Activated CD4-positive, CD25-positive, alpha-beta regulatory T cell treated with anti-CD3 and anti-CD28 coated beads, Interleukin-2, amount 50 U/mL, for 24 hours (primary cell): ENCODE measurements at regions not wholly inside any gene's neighbourhood (a gene's known extent, or its start where the extent isn't known, plus 50 kb on each side); places are given as distances from the start of the nearest gene placed in this dataset.
"Not testable (repeated sequence)": the region's sequence is repeated elsewhere in the genome, so short reads cannot be mapped to it uniquely, and the experiment has no call there.

Source experiments
- ATAC-seq, 2 donors: fragments of 150-1000 bp; cut with Tn5 transposase; one replicate each; pipeline ENCODE4 v1.10.0; 2021; ENCODE audit warnings: mild to moderate bottlenecking in 1 of 2, moderate library complexity in 1 of 2

DNA sequence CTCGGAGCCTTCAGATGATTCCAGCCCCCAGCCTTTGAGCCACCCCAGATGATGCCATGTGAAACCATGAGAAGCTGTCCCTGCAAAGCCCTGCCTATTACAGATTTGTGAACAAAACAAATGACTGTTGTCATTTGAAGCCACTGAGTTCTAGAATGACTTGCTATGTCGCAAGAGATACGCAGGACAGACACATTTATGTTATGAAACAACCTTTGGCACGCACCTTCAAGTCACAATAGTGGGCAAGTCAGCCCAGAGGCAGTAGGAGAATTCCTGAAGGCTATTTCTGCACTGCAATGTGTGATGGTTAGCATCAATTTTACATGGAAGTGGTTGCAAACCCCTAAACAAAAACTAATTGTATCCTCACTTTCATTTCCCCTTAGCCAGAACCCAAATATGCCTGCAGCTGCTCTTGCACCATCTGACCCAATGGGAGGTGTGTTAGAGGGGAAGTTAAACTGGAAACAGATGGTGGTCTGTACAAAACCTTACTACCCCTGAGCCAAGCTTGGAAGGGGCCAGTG lies 174.4 kb upstream of the ATP6AP2 start:
- no peak for ATAC-seq

DNA sequence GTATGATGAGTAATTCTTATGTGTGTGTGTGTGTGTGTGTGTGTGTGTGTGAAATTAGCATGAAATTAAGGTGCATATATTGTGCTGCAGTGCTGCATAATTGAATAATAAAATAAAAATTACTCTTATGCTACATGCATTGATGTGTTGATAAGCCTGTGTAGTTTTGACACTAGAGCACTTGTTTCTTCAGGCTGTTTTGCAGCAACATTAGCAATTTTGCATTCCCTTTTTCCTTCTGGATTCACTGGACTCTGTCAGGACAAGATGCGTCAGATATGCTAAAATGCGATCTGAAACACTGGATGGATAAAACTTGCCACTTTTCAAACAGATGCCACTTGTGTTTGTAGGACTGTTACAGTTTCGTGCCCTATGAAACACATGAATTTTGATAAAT lies 175.4 kb upstream of the ATP6AP2 start:
- no peak for ATAC-seq

DNA sequence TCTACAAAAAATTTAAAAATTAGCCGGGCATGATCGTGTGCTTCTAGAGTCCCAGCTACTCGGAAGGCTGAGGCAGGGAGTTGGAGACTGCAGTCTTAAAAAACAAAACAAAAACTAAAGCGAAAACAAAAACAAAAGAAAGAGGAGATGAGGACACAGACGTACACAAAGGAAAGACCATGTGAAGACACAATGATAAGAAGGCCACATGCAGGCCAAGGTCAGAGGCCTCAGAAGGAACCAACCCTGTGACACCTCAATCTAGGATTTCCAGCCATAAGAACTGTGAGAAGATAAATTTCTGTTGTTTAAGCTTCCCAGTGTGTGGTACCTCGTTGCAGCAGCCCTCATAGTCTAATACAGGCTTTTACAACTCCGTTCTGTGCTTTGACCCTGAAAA lies 177.0 kb upstream of the ATP6AP2 start:
- ATAC-seq, result no peak

DNA sequence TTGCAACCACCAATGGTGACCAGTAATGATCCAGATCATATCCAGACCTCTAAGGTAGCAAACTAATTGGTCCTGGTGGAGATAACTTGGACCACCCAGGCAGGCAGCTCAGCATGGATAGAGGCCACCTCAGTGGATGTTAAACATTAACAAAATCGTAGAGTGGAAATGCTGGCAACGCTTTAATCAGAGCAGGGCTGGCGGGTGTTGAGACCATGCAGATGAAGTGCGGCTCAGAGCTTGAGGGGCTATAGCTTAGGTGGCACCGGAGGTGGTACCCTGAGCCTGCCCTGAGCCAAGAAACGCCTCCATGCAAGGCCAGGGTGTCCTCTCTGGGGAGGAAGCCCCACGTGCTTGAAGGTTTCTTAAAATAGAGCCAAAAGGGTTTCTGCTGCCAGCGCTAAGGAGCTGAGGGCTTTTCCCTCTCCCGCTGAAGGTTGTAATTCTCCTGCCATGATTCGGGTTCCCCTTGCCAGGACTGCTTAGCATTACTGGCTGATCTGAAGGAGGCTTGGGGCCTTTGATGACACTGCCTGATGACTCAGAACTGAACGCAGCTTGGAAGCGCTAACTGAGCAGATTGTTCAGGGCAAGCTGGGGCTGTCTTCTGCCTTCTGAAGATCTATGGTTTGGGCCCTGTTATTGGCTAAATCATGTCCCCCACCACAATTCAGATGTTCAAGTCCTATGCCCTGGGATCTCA lies 177.8 kb upstream of the ATP6AP2 start:
- ATAC-seq, result peak in 1 of 2 donors; percentile 38

DNA sequence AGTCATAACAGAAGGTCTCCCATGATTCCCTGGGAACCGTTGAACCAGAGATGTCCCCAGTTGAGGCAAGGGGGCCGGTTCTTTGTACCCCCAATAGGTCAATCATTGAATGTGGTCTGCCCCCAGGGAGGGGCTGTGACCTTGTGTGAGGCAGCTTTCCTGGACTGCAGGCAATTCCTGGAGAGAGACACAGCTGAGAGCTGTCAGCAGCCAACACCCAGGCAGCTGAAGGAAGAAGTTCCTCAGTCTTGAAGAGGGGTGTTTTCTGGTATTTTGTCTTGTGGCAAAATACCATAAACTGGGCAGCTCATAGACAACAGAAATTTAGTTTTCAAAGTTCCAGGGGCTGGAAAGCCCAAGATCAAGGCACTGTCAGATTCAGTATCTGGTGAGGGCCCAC lies 185.7 kb upstream of the ATP6AP2 start:
- no peak for ATAC-seq

DNA sequence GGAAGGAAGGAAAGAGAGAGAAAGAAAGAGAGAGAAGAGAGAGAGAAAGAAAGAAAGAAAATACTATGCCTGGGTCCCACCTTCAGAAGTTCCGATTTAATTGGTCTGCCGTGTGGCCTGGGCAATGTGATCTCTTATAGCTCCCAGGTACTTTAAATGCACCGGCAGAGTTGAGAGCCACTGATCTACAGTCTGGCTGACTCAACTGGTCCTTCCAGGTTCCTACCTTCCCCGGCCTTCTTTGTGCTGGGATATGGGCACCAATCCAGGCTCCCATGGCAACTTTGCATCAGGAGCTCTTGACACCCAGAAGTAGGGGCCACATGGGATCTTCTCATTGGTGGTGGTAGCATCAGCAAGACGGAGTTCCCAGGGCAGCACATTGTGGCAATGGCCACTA lies 186.5 kb upstream of the ATP6AP2 start:
- ATAC-seq, result no peak

DNA sequence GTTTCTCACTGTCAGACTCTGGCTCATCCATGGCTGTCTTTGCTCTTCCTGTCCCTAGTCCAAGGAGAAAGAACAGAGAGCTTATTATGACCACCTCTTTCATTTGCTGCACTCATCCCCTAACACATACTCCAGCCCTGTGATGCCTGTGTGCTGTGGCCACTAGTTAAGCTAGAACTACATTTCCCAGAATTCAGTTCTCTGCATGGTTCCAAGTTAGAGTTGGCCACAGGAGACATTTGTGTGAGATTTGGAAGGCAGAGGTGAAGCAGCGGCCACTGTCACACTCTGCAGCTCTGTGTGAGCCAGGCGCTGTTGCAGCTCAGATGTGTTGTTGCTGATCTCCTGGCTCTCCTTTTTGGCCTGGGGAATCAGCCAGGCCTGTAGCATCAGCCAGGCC lies 188.2 kb upstream of the ATP6AP2 start:
- no peak for ATAC-seq

DNA sequence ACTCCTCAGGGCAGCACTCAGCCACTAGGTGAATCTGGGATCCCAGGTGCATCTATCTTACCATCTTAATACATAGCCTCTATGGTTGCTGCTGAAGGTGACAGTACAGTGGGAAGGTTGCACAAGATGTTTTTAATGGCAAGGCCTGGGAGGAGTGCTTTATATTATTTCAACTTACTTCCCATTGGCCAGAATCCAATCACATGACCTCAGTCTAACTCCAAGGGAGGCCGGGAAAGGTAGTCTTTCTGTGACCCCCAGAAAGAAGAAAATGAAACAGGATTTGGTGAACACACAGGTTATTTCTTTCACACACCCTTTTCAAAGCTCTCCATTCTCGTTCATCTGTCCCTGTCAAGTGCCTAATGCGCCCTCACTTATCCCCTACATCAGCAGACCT lies 189.1 kb upstream of the ATP6AP2 start:
- ATAC-seq, result no peak

DNA sequence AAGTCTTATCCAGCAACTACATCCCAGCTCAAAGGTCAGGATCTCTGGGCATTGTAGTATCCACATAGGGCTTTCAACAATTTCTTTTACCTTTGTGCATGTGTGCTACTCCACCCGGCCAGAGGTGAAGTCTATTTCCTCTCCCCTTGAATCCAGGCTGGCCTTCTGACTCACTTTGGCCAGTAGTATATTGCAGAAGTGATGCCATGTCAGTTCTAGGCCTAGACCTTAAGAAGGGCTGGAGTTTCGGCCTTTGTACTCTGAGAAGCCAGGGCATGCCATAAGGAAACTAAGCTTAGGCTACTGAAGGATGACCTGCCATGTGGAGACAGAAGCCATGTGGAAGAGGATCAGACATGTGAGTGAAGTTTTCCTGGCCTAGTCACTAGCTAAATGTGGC lies 191.2 kb upstream of the ATP6AP2 start:
- ATAC-seq, result no peak

DNA sequence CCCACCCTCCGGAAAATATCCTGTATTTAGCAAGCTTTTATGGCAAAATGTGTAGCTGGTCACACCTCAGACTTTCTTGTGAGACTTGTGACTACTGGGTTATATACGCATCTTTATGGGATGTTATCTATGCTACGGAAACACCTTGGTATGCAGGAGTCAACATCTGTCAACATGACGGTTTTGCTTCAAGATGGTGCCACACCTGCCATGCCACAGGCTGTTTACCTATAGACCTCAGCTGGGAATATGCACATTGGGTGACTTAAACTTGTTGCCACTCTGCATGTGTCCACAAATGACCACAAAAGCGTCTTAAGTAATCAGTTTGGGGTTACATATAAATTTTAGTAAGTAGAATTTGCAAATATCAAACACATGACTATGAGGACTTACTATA lies 192.3 kb upstream of the ATP6AP2 start:
- no peak for ATAC-seq

DNA sequence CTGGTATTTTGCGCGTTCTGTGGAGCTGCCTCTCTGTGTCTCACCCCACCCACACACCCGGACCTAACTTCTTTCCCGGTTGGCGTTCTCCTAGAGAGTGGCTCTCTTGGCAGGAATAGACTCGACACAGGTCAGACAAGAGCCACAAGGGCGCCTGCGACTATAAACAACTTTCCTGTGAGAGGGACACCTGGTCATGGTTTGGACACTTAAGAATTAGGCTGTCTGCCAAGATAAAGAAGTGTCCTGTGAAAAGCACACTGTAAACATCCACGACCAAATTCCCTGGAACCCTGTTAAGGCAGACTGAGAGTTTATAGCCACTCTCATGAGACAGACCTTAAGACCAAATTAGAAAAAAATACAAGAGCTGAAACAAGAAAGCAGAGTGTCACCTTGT lies 192.9 kb upstream of the ATP6AP2 start:
- not testable (repeated sequence) for ATAC-seq

DNA sequence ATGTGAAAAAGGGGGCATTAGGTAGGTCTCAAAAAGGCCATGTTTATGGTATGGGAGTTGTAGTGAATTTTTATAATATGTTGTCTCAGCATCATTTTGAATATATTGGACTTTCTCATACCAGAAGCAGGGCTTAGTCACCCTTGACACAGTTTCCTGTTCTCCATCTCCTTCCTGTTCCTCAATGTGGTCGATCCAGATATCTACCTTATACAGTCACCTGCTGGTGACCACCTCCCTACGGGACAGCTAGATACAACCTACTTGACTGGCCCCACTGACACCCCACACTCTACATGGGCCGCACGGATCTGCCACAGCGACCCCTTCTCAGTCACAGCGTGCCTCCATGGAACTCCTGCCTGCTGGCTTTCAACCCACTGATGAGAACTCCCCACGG lies 193.5 kb upstream of the ATP6AP2 start:
- ATAC-seq, result not testable (repeated sequence)

DNA sequence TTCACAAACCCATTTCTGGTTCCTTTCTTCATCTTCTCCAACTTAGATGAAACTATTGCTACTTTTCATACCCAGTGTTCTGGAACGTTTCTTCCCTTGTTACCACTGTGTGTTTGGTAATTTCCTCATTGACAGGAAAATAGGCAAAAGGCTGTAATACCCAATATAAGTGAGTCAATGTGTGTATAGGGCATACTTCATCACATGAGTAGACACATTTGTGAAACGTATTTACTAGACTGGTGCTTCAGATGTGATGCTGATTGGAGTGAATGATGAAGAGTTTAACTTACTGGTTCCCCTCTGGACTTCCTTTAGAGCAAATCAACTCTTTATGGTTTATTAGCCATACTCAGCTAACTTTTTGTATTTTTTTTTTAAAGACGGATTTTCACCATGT lies 195.1 kb upstream of the ATP6AP2 start:
- no peak for ATAC-seq

DNA sequence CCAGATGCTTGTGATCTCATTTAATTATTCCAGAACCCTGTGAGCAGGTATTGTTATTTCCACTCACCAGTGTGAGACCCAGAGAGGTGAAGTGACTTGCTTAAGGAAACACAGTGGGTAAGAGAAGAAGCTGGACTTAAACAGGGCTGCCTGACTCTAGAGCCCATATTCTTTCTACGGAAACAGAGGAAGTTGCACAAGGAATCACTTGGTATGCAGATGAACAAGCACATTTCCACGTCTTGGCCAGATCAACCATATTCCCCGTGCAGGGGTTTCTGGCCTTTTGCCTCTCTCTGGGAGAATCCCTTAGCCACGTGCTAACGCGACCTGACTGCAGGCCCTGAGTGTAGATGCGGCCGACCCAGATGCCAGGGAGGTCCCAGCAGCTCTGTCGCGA lies 195.5 kb upstream of the ATP6AP2 start:
- no peak for ATAC-seq

DNA sequence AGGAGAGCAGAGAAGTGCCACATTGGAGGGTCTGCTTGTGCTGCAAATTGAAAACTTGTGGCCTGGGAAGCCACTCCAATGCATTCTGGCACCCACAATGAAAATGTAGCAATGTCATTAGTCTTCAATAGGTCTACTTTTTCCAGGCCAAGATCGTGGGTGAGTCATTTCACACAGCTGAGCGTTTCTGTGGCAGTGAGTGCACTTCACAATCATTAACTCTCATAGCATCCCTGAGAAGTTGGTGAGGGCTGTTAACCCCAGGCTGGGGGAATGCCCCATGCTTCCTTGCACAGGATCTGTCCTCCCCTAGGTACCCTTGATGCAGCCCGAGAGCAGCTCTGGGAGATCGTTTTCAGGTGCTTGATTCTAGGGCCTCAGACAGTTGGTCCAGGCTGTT lies 196.8 kb upstream of the ATP6AP2 start:
- ATAC-seq, result no peak

DNA sequence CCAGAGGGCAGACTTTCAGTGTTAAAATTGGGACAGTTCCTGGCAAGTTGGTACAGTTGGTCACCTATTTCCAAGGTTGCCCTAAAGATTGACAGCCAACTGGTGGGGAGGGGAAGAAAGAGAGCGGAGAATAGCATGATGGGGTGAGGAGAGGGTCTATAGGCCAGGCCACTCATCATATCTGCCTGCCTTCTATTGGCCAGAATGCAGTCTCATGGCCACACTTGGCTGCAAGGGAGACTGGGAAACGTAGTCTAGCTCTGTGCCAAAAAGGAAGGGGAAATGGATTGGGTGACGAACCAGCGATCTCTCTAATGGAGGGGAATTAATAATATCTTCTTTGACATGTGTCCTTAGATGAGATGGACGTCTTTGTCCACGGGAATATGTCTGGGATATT lies 197.4 kb upstream of the ATP6AP2 start:
- ATAC-seq, result no peak

DNA sequence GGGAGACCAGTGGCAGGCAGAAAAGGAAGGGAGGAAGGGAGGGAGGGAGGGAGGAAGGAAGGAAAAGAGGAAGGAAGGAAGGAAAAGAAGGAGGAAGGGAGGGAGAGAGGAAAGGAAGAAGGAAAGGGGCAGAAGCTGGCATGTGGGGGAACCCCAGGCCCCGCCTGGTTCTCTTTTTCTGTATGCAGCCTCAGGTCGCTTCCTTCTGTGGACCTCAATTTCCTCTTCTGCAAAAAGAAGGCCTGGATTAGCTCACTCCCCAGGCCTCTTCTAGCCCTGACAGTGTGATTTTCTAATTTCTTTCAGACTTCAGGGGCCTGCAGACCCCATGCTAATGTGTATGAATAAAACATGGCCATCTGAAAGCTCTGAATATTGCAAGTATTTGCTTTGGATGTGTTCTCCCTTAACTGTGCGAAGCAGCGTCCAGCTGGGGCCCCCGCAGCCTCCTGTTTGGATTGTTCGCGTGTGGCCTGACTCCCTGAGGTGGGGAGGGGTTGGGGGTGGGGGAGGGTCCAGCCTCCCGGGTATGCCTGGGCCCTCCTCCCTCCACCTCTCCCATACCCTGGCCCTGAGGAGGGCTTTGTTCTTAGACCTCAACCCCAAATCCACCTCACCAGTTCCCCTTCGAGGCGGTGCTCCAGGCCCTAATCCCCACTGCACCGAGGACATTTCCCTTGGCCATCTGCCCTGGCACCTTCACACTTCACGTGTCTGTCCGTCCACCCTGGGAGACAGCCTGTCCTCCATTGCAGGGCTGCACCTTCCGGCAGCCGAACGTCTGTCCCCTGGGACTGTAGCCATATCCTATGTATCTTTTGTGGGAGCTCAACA lies 199.9 kb upstream of the ATP6AP2 start:
- no peak for ATAC-seq

DNA sequence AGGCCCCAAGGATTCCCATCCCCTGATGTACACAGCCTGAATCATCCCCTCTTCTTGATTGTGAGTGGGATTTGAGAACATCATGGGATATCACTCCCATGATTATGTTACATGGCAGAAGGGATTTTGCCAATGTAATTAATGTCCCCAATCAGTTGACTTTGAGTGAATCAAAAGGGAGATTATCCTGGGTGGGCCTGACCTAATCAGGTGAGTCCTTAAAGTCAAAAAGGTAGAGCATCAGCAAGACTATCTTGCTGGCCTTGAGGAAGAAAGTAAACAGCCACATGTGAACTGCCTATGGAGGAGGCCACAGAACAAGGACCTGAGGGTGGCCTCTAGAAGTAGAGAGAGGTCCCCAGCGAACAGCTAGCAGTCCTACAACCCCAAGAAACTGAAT lies 203.1 kb upstream of the ATP6AP2 start:
- no peak for ATAC-seq

DNA sequence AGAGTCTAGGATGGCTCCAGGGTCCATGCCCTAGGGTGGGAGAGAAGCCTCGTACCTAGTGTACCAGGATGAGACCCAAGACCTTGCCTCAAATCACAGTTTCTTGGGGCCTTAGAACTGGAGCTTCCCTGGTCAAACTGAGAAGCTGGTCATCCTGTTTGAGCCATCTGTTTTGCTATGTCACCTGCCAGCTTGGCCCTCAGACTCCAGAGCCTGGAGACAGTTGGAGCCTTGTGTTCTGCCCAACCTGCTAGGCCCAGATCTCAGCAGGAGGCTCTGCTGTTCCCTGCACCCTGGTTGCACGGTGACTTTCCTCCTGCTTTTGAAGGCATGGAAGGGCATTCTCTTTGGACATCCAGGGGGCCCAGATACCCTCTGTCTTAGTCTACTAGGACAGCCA lies 206.3 kb upstream of the ATP6AP2 start:
- ATAC-seq, result no peak

DNA sequence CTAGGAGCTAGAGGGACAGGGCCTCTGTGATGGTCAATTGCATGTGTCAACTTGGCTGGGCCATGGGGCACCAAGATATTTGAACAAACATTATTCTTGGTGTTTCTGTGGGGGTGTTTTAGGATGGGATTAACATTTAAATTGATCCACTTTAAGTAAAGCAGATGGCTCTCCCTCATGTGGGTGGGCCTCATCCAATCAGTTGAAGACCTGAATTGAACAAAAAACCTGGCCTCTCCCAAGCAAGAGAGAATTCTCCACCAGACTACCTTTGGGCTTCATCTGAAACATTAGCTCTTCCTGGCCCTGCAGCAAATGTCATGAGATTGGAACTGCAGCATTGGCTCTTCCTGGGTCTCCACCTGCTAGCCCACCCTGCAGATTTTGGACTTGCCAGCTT lies 207.1 kb upstream of the ATP6AP2 start:
- ATAC-seq, result no peak

DNA sequence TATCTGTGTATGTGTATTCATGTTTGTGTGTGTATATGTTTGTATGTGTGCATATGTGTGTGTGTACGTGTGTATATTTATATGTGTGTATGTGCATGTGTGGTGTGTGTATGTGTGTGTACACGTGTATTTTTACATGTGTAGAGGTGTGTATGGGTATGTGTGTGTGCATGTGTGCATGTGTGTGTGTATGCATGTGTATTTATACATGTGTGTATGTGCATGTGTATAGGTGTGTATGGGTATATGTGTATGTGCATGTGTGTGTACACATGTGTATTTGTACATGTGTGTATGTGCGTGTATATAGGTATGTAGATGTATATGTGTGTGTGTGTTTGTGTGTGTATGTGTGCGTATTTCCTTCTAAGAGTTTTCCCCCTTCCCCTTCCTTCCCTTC lies 207.7 kb upstream of the ATP6AP2 start:
- no peak for ATAC-seq

DNA sequence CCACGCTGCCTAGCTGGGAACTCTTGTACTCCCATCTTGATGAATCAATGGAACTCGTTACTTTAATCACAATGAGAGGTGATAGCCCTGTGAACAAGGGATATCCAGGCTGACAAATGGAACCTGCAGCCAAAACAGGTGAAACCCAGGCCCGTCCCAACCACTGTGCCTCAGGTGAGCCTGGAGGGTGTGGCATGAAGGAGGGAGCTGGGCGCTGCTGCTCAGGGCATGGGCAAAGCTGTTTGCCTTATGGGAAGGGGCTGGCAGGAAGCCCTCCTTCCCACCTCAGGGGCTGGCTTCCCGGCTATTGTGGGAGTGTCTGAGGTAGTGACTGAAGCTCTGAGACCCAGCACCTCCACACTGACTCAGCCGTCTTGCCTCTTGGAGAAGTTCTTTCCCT lies 209.4 kb upstream of the ATP6AP2 start:
- no peak for ATAC-seq

DNA sequence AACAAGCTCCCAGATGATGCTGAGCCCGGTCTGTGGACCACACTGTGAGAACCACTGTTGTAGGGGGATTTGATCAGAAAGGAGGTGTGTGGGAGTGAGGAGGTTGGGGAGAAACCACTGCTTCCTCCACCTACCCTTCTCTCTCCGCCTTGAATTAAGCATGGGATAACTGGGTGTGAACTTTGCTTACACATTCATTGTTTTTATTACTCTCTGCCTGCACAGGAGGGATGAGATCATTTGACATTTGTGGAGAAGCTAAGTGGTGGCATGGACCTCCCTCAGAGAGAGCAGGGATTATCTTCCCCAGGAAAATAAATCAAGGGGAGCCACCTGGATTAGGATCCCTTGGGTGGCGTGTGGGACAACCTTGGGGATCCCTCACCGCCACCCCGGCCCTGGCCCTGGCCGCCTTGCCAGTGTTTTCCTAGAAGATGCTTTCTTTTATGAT lies 212.1 kb upstream of the ATP6AP2 start:
- ATAC-seq, result no peak

DNA sequence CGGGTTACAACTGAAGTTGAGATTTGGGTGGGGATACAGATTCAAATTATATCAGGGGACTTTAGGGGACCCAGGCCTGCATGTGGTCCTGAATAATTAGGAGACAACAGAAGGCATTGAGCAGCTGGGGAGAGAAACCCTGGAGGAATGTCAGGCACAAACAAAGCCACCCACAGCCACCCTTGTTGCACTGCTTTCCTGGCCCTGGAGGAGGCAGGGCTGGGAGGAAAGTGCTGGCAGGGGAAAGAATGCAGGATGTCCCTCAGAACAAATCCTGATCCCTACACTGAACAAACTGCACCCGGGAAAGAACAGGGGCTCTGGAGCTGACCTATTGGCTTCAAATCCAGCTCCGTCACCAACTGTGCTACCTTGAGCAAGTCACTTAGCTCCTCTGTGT lies 214.1 kb upstream of the ATP6AP2 start:
- no peak for ATAC-seq
